CD4-positive, alpha-beta memory T cell (primary cell): ENCODE measurements at regions not wholly inside any gene's neighbourhood (a gene's known extent, or its start where the extent isn't known, plus 50 kb on each side); places are given as distances from the start of the nearest gene placed in this dataset.

ENCODE experiments used
- CTCF ChIA-PET: fragments of 350-600 bp; sonication (Branson Sonifier 250); formaldehyde crosslinking; loops from one replicate; lab custom pipeline; 2021; ENCODE audit warnings: inconsistent platforms; ENCODE audit not compliant: partially characterized antibody; lab: Charles Lee
- POLR2A ChIA-PET: fragments of 350-600 bp; sonication (Branson Sonifier 250); formaldehyde crosslinking; loops from one replicate; lab custom pipeline; 2021; ENCODE audit not compliant: partially characterized antibody; lab: Charles Lee
- DNase-seq, 5 donors: peaks; one replicate each; pipeline versions ENCODE4 v3.0.0 to v3.0.0-alpha.2; 2020 to 2022; ENCODE audit warnings: mixed read lengths in 1 of 5
- H3K27ac ChIP-seq: one replicate; pipeline ENCODE4 v1.7.0; 2013; ENCODE audit warnings: low read depth, low read length
- H3K27me3 ChIP-seq: 2 replicates; pipeline ENCODE4 v1.7.0; 2013; ENCODE audit warnings: mild to moderate bottlenecking, low read length, moderate library complexity; ENCODE audit not compliant: insufficient read depth
- H3K36me3 ChIP-seq: 2 replicates; pipeline ENCODE4 v1.7.0; 2013; ENCODE audit warnings: mild to moderate bottlenecking, low read length, moderate library complexity; ENCODE audit not compliant: insufficient read depth
- H3K4me1 ChIP-seq: 2 replicates; pipeline ENCODE4 v1.7.0; 2013; ENCODE audit warnings: mild to moderate bottlenecking, low read length, moderate library complexity; ENCODE audit not compliant: insufficient read depth
- H3K4me3 ChIP-seq, 2 donors: one replicate each; pipeline ENCODE4 v1.7.0; 2013; ENCODE audit warnings: low read length in 2 of 2, mild to moderate bottlenecking in 1 of 2
- H3K9me3 ChIP-seq, 2 donors: one replicate each; pipeline ENCODE4 v1.7.0; 2013; ENCODE audit warnings: low read length in 2 of 2, control low read depth in 1 of 2; ENCODE audit not compliant: control insufficient read depth in 1 of 2
- H3K27ac Mint-ChIP-seq, 7 donors: one replicate each; pipeline ENCODE4 v1.8.0; 2020 to 2021; ENCODE audit warnings: mixed read lengths in 7 of 7, mild to moderate bottlenecking in 6 of 7, inconsistent platforms in 3 of 7, moderate library complexity in 3 of 7
- H3K27me3 Mint-ChIP-seq, 2 donors: one replicate each; pipeline ENCODE4 v1.8.0; 2020 to 2021; ENCODE audit warnings: mixed read lengths in 2 of 2
- H3K36me3 Mint-ChIP-seq, 2 donors: one replicate each; pipeline ENCODE4 v1.8.0; 2020 to 2021; ENCODE audit warnings: mixed read lengths in 2 of 2, inconsistent platforms in 1 of 2, mild to moderate bottlenecking in 1 of 2
- H3K4me1 Mint-ChIP-seq, 4 donors: one replicate each; pipeline ENCODE4 v1.8.0; 2020 to 2021; ENCODE audit warnings: mixed read lengths in 4 of 4, mild to moderate bottlenecking in 1 of 4
- H3K4me3 Mint-ChIP-seq, 8 donors: one replicate each; pipeline ENCODE4 v1.8.0; 2020 to 2021; ENCODE audit warnings: mixed read lengths in 8 of 8, mild to moderate bottlenecking in 7 of 8, moderate library complexity in 6 of 8, inconsistent platforms in 3 of 8
- H3K9me3 Mint-ChIP-seq, 8 donors: one replicate each; pipeline ENCODE4 v1.8.0; 2020 to 2021; ENCODE audit warnings: mixed read lengths in 8 of 8, mild to moderate bottlenecking in 5 of 8, inconsistent platforms in 3 of 8, moderate library complexity in 1 of 8
- intact Hi-C: fragments of 100-400 bp; cut with micrococcal nuclease; formaldehyde crosslinking; loops from one replicate; pipeline ENCODE4 v1.15.1; 2023

DNA sequence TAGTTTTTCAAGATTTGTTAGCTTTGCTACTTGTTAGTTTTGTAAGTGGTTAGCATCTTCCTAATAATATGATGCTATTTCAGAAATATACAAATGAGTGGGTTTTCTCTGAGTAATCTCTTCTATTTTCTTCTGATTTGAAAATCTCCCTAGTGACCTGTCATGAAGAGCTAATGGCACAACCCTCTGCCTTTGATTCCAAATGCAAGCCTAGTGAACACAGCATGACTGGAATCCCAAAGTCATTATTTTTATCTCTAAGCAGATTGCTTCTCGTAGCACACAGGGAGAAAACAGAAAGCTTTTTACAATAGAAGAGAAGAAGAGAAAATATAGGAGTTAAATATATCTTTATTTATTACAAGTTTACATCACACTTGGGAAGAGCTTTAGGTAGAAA is 295.5 kb downstream of the LRATD1 start:
- no peak overlapping the region for H3K4me3 ChIP-seq

DNA sequence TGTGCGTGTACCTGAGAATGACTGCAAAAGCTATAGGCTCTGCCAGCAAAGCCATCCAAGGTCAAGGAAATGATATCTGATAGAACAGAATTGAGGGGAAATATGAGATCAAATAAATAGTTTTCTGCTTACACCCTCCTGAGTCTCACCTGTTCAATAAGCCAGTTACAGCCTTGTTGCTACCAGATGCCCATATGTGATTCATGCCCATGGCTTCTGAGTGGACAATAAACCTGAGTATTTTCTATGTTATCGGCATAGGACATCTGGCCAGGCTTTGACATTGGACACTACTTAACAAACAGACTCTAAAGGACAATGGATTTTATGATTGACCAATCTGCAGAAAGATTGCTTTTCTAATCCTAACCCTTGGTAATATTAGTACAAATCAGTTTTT is 297.9 kb downstream of the LRATD1 start:
- Mint-ChIP-seq H3K4me1 (no peaks in the 10 kb centered on the region), H3K9me3 (peaks cover 0 to 3% (median 0%) of the 10 kb centered on the region in 8 donors), H3K27me3 (peaks cover 0 to 5% of the 10 kb centered on the region in 2 donors), H3K4me3 (no peak overlapping the region), H3K36me3 (no peaks in the 10 kb centered on the region), H3K27ac (no peak overlapping the region)
- intact Hi-C loops: no loop called here
- H3K4me3 ChIP-seq: no peak overlapping the region
- ChIA-PET POLR2A (no interaction called here), CTCF (no interaction called here)
- H3K4me1 ChIP-seq: no peaks in the 10 kb centered on the region
- H3K36me3 ChIP-seq: no peaks in the 10 kb centered on the region
- DNase-seq: no peak
- H3K27me3 ChIP-seq: no peaks in the 10 kb centered on the region
- H3K9me3 ChIP-seq: no peaks in the 10 kb centered on the region
- H3K27ac ChIP-seq: no peak overlapping the region

More for the DNA sequence above, 295.5 kb downstream of the LRATD1 start:
- ChIA-PET CTCF (no interaction called here), POLR2A (no interaction called here)
- Mint-ChIP-seq H3K36me3 (no peaks in the 10 kb centered on the region), H3K27ac (no peak overlapping the region), H3K9me3 (peaks cover 0 to 4% (median 2%) of the 10 kb centered on the region in 8 donors), H3K4me3 (no peak overlapping the region), H3K4me1 (no peaks in the 10 kb centered on the region), H3K27me3 (peaks cover 0 to 5% of the 10 kb centered on the region in 2 donors)
- no peak overlapping the region for H3K27ac ChIP-seq
- intact Hi-C loops: no loop called here
- H3K4me1 ChIP-seq: no peaks in the 10 kb centered on the region
- no peaks in the 10 kb centered on the region for H3K9me3 ChIP-seq
- H3K27me3 ChIP-seq: no peaks in the 10 kb centered on the region
- no peak for DNase-seq
- no peaks in the 10 kb centered on the region for H3K36me3 ChIP-seq

- H3K36me3 ChIP-seq: no peaks in the 10 kb centered on the region
- no peaks in the 10 kb centered on the region for H3K27me3 ChIP-seq
- no peak overlapping the region for H3K4me3 ChIP-seq
- H3K4me1 ChIP-seq: no peaks in the 10 kb centered on the region
- CTCF ChIA-PET: no interaction called here
- intact Hi-C loops: no loop called here
- Mint-ChIP-seq H3K36me3 (no peaks in the 10 kb centered on the region), H3K27ac (no peak overlapping the region), H3K4me3 (no peak overlapping the region), H3K9me3 (peaks cover 2 to 11% (median 8%) of the 10 kb centered on the region in 8 donors), H3K27me3 (peaks cover 0 to 5% of the 10 kb centered on the region in 2 donors), H3K4me1 (no peaks in the 10 kb centered on the region)
- DNase-seq: no peak
- POLR2A ChIA-PET: no interaction called here
- no peak overlapping the region for H3K27ac ChIP-seq
- no peaks in the 10 kb centered on the region for H3K9me3 ChIP-seq
Measured at GRCh38 chr2:14932285-14932684, 299.8 kb downstream of the LRATD1 start.

DNA sequence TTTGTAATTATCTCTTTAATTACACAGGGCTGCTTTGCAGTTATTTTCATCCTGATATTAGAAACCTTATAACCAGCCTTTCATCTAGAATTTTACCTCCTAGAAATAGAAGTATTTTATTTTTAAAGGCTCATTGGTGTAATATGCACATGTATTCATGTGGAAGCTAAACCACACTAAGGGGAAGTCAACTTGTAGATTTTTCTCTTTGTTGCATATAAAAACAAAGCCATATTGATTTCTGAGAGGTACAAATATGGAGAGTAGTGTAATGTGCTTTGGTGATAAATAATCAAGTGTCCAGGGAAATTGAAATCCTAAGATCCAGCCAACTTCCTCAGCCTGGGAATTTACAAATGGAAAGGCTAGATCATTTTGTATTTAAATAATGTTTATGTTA is 301.2 kb downstream of the LRATD1 start:
- CTCF ChIA-PET: no interaction called here

GRCh38 chr2:14936426-14936825 is 303.9 kb downstream of the LRATD1 start:
- Mint-ChIP-seq H3K4me1 (no peaks in the 10 kb centered on the region), H3K36me3 (no peaks in the 10 kb centered on the region), H3K27ac (no peak overlapping the region), H3K27me3 (peaks cover 2 to 9% of the 10 kb centered on the region in 2 donors), H3K9me3 (peaks cover 0 to 12% (median 9%) of the 10 kb centered on the region in 8 donors), H3K4me3 (no peak overlapping the region)
- Histone ChIP-seq H3K36me3 (no peaks in the 10 kb centered on the region), H3K27me3 (no peaks in the 10 kb centered on the region), H3K9me3 (no peaks in the 10 kb centered on the region), H3K4me1 (no peaks in the 10 kb centered on the region), H3K4me3 (no peak overlapping the region), H3K27ac (no peak overlapping the region)
- CTCF ChIA-PET: no interaction called here
- DNase-seq: no peak
- POLR2A ChIA-PET: no interaction called here
- intact Hi-C loops: no loop called here

More for the DNA sequence above, 301.2 kb downstream of the LRATD1 start:
- Histone ChIP-seq H3K27me3 (no peaks in the 10 kb centered on the region), H3K4me1 (no peaks in the 10 kb centered on the region), H3K4me3 (no peak overlapping the region), H3K9me3 (no peaks in the 10 kb centered on the region), H3K27ac (no peak overlapping the region), H3K36me3 (no peaks in the 10 kb centered on the region)
- no peak for DNase-seq
- Mint-ChIP-seq H3K4me1 (no peaks in the 10 kb centered on the region), H3K36me3 (no peaks in the 10 kb centered on the region), H3K4me3 (no peak overlapping the region), H3K27ac (no peak overlapping the region), H3K27me3 (peaks cover 1 to 5% of the 10 kb centered on the region in 2 donors), H3K9me3 (peaks cover 2 to 11% (median 8%) of the 10 kb centered on the region in 8 donors)
- POLR2A ChIA-PET: no interaction called here
- intact Hi-C loops: no loop called here

DNA sequence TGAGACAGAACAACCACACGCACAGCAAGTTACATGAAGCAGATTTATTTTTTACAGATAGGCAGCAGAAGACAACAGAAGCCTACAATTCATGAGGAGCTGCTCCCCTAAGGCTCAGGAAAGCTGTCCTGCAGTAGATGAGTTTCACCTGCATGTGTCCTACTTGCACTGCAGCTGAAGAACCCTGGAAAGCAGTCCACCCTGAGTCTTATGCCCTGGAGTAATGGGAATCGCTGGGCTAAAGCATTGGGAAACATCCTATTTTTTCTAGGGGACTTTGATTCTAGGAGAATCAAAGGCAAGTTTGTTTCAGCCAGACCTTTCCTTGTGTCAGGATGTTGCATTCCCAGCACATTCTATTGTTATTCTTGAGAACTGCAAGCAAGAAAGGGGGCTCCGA is 304.8 kb downstream of the LRATD1 start:
- Histone ChIP-seq H3K4me1 (no peaks in the 10 kb centered on the region), H3K36me3 (no peaks in the 10 kb centered on the region), H3K27me3 (no peaks in the 10 kb centered on the region), H3K4me3 (no peak overlapping the region), H3K27ac (no peak overlapping the region), H3K9me3 (no peaks in the 10 kb centered on the region)
- Mint-ChIP-seq H3K36me3 (no peaks in the 10 kb centered on the region), H3K27ac (no peak overlapping the region), H3K27me3 (peaks cover 2 to 9% of the 10 kb centered on the region in 2 donors), H3K4me1 (no peaks in the 10 kb centered on the region), H3K4me3 (no peak overlapping the region), H3K9me3 (peaks cover 0 to 14% (median 9%) of the 10 kb centered on the region in 8 donors)
- POLR2A ChIA-PET: no interaction called here
- CTCF ChIA-PET: no interaction called here
- DNase-seq: no peak
- intact Hi-C loops: no loop called here

DNA sequence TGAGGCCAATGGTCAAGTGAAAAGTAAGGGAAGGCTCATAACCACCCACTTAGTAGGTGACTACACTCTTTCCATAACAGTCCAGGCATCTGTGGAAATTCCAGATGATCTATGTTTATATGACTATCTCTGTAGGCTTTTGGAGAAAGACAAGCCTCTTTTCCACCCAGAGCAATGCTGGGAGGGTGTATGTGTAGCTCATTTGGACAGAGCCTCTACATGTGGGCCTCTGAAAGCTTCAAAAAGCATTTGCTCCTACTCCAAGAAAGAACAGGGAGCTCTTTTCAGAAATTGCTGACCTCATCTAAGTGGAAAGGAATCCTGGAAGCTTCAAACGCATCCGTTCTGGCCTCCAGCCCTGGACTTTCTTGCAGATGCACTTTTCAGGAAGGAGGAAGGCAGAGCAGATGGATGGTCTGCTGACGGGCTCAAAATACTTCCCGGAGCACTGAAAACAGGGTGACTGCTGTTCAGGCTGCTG is 308.7 kb downstream of the LRATD1 start:
- DNase-seq: no peak
- H3K27me3 Mint-ChIP-seq: peaks cover 2 to 11% of the 10 kb centered on the region in 2 donors
- H3K27ac ChIP-seq: no peak overlapping the region
- no peak overlapping the region for H3K27ac Mint-ChIP-seq
- ChIA-PET POLR2A (no interaction called here), CTCF (no interaction called here)
- no peaks in the 10 kb centered on the region for H3K27me3 ChIP-seq
- no peaks in the 10 kb centered on the region for H3K9me3 ChIP-seq
- H3K4me1 ChIP-seq: no peaks in the 10 kb centered on the region
- H3K36me3 ChIP-seq: no peaks in the 10 kb centered on the region
- no peak overlapping the region for H3K4me3 ChIP-seq
- peaks cover 0 to 23% (median 11%) of the 10 kb centered on the region in 8 donors for H3K9me3 Mint-ChIP-seq
- no peak overlapping the region for H3K4me3 Mint-ChIP-seq
- no peaks in the 10 kb centered on the region for H3K4me1 Mint-ChIP-seq
- H3K36me3 Mint-ChIP-seq: no peaks in the 10 kb centered on the region
- intact Hi-C loops: no loop called here

DNA sequence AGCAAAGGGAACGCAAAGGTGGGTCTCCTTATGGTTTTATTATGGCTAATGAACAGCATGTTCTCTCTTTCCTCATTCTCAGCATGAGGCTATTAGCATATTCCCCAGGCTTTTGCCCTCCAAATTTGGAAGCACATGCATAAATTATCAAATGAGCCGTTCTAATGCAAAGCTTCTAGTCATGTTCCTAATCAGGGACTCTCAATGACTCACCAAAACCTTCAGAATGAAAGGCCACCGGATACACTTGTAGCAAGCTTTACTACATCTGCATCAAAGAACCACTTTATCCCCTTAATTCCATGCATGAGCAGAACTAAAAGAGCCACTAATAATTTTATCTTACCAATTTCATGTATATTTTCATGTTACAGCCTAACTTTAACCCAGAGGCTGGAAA is 310.5 kb downstream of the LRATD1 start:
- Mint-ChIP-seq H3K27ac (no peak overlapping the region), H3K4me3 (no peak overlapping the region), H3K36me3 (no peaks in the 10 kb centered on the region), H3K4me1 (no peaks in the 10 kb centered on the region), H3K27me3 (peaks cover 2 to 9% of the 10 kb centered on the region in 2 donors), H3K9me3 (peaks cover 0 to 13% (median 5%) of the 10 kb centered on the region in 8 donors)
- POLR2A ChIA-PET: no interaction called here
- Histone ChIP-seq H3K27ac (no peak overlapping the region), H3K27me3 (no peaks in the 10 kb centered on the region), H3K36me3 (no peaks in the 10 kb centered on the region), H3K9me3 (no peaks in the 10 kb centered on the region), H3K4me1 (no peaks in the 10 kb centered on the region), H3K4me3 (no peak overlapping the region)
- CTCF ChIA-PET: no interaction called here
- no peak for DNase-seq
- intact Hi-C loops: no loop called here
